HG03025 (cell line): ENCODE measurements at regions not wholly inside any gene's neighbourhood (a gene's known extent, or its start where the extent isn't known, plus 50 kb on each side); places are given as distances from the start of the nearest gene placed in this dataset.
"Not testable (repeated sequence)": the region's sequence is repeated elsewhere in the genome, so short reads cannot be mapped to it uniquely, and the experiment has no call there.

Experiments used
- ATAC-seq: cut with Tn5 transposase; IDR thresholded peaks from one replicate; pipeline ENCODE4 v1.9.1; 2021; ENCODE audit warnings: mild to moderate bottlenecking, moderate library complexity; ENCODE audit not compliant: unreplicated experiment, low FRiP score

GRCh38 chr4:83753260-83753659, 217.4 kb downstream of the GPAT3 start:
- no peak for ATAC-seq

GRCh38 chr4:83751336-83751949, 215.5 kb downstream of the GPAT3 start:
- ATAC-seq, result no peak

- ATAC-seq, result no peak
These were observed 212.8 kb downstream of the GPAT3 start for GRCh38 chr4:83748711-83749110.

- ATAC-seq, result no peak
These were observed 203.0 kb downstream of the GPAT3 start for GRCh38 chr4:83738895-83739294.

GRCh38 chr4:83734576-83734975, 198.7 kb downstream of the GPAT3 start:
- no peak for ATAC-seq

GRCh38 chr4:83732114-83732635, 196.3 kb downstream of the GPAT3 start:
- ATAC-seq, result no peak

GRCh38 chr4:83731609-83732008, 195.7 kb downstream of the GPAT3 start:
- ATAC-seq, result no peak

- not testable (repeated sequence) for ATAC-seq
These were observed 195.1 kb downstream of the GPAT3 start for GRCh38 chr4:83730958-83731357.

- no peak for ATAC-seq
These were observed 192.3 kb downstream of the GPAT3 start for GRCh38 chr4:83728191-83728590.

GRCh38 chr4:83725336-83726085, 189.6 kb downstream of the GPAT3 start:
- ATAC-seq, result no peak

GRCh38 chr4:83724485-83725335, 188.8 kb downstream of the GPAT3 start:
- ATAC-seq, result no peak

GRCh38 chr4:83723609-83724008, 187.7 kb downstream of the GPAT3 start:
- no peak for ATAC-seq

GRCh38 chr4:83722730-83723269, 186.9 kb downstream of the GPAT3 start:
- ATAC-seq, result no peak

GRCh38 chr4:83716874-83717273, 181.0 kb downstream of the GPAT3 start:
- no peak for ATAC-seq

GRCh38 chr4:83712890-83713289, 177.0 kb downstream of the GPAT3 start:
- no peak for ATAC-seq

GRCh38 chr4:83709627-83710026, 173.7 kb downstream of the GPAT3 start:
- no peak for ATAC-seq

- ATAC-seq, result no peak
These were observed 172.7 kb downstream of the GPAT3 start for GRCh38 chr4:83708500-83709175.

GRCh38 chr4:83704786-83705185, 168.9 kb downstream of the GPAT3 start:
- no peak for ATAC-seq

- no peak for ATAC-seq
These were observed 167.8 kb downstream of the GPAT3 start for GRCh38 chr4:83703752-83704151.

- no peak for ATAC-seq
These were observed 165.1 kb downstream of the GPAT3 start for GRCh38 chr4:83701041-83701440.
